Tibial nerve (tissue), 1 donor: ENCODE measurements at regions not wholly inside any gene's neighbourhood (a gene's known extent, or its start where the extent isn't known, plus 50 kb on each side); places are given as distances from the start of the nearest gene placed in this dataset. TPM values are rescaled to one million over a fixed set of nuclear protein-coding genes. Genes with fewer than 3 reads are reported as not detected.

Experiments
- small RNA-seq: library from RNA; depleted of rRNA; stranded (forward); fragments of <200 nt; gene quantifications from one replicate; pipeline ENCODE3, GENCODE V24; 2016

Small RNA genes lying in the stretch of these regions (small RNA-seq; reads per million reads assigned to genes)
- not detected for gene RN7SL499P
